Hepatocyte (in vitro differentiated cells): ENCODE measurements at regions not wholly inside any gene's neighbourhood (a gene's known extent, or its start where the extent isn't known, plus 50 kb on each side); places are given as distances from the start of the nearest gene placed in this dataset.

Source experiments
- CTCF ChIP-seq: fragments of 200-600 bp; sonication (generic); IDR thresholded peaks from 2 replicates; pipeline ENCODE4 v1.5.1; 2016; ENCODE audit warnings: antibody characterized with exemption, mild to moderate bottlenecking; ENCODE audit not compliant: poor library complexity
- EZH2 ChIP-seq: fragments of 200-600 bp; sonication (generic); IDR thresholded peaks from 2 replicates; pipeline ENCODE4 v1.6.1; 2016; ENCODE audit warnings: antibody characterized with exemption, mild to moderate bottlenecking, borderline replicate concordance
- EZH2phosphoT487 ChIP-seq: fragments of 200-600 bp; sonication (generic); IDR thresholded peaks from one replicate; pipeline ENCODE4 v1.6.1; 2018; ENCODE audit warnings: antibody characterized with exemption, mild to moderate bottlenecking, low read depth, moderate library complexity; ENCODE audit not compliant: unreplicated experiment, severe bottlenecking

GRCh38 chr4:11326021-11326420 lies 102.7 kb downstream of the HS3ST1 start:
- TF ChIP-seq CTCF (no peak), EZH2 (no peak), EZH2phosphoT487 (no peak)
